Activated CD8-positive, alpha-beta memory T cell treated with anti-CD3 and anti-CD28 coated beads for 36 hours (primary cell): ENCODE measurements at regions not wholly inside any gene's neighbourhood (a gene's known extent, or its start where the extent isn't known, plus 50 kb on each side); places are given as distances from the start of the nearest gene placed in this dataset.

Source experiments
- CTCF ChIA-PET: fragments of 350-600 bp; sonication (Branson Sonifier 250); formaldehyde crosslinking; loops from one replicate; lab custom pipeline; 2021; ENCODE audit warnings: antibody characterized with exemption; lab: Charles Lee
- POLR2A ChIA-PET: fragments of 350-600 bp; sonication (Branson Sonifier 250); formaldehyde crosslinking; loops from one replicate; lab custom pipeline; 2021; ENCODE audit warnings: antibody characterized with exemption; lab: Charles Lee

DNA sequence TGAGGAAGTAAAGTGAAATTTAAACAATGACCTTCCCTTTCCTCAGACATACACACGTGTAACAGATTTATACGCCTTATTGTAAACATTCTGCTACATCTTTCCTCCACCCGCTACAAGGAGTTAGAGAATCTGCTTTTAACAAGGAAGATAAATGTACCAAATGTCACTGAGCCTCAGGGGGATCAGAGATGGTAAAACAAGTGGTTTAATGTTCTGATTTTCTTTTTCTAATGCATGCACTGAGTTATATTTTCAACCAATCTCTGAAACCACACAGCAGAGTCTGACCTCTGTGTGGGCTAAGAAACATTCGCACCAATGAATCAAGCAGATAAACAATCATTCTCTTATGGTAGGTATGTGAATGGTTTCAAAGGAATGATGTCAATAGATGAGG, 599.5 kb downstream of the ARL4A start:
- CTCF ChIA-PET, result no interaction called here
- POLR2A ChIA-PET, result no interaction called here

DNA sequence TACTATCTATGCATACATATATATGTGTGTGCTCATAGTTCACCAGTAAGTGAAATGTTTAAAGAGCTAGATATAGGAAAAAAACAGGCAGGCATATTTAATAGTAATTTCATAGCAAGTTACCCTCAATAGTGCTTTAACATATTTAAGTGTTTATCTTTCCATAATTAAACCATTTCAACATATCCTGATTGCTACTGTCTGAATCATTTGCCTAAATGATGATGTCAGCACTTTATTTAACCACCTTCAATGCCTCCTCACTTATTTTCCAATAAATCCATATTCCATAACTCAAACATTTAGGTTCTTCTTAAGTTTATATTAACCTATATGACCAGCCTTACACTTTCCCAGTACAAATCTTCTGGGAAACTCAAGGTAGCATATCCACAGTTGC, 601.1 kb downstream of the ARL4A start:
- ChIA-PET CTCF (no interaction called here), POLR2A (no interaction called here)

DNA sequence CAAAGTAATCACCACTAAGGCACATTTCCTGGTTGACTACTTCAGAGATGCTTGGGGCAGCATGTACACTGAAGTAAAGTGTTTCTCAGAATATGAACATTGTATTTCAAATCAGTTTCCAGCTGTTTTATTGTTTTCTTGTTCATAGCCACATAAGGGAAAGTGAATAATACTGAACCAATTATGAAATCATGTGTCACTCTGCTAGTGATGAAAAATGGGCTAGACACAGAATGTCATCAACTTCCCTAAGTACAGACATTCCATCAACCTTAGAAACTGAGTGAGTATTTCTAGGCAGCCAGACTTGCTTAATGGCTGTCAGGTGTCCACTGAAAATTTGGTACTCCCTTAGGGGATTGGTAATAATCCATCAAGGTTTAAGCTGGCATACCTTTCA, 603.5 kb downstream of the ARL4A start:
- POLR2A ChIA-PET, result no interaction called here
- CTCF ChIA-PET, result no interaction called here

DNA sequence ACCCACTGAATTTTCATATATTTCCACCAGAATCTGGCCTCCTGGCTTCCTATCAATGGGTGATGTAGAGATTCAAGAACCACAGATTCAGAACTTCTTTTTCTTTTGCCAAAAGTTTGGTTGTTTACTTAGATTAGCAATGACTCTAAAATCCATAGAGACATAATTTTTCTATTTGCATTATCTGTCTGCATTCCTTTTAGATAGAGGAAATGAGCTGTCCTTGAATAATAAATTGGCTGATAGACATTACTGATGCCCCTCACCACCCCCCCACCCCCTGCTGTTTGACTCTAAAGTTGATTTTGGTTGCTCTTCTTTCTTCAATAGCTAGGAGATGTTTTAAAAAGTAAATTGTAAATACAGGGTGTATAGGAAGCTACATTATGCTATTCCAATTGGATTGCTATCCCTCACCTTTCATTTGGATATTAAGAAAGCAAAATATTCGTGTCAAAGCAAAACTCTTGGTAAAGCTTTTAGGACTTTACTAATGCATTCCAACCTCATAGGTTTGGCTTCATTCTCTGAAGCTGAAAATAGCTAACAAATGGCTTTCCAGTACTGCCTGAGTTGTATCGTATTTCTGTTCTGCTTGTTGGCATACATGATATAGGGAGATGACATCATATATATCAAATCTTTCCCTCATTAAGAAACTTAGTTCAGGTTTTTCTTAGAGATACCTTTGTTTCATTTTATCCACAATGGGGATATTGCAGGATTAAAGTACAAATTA, 606.0 kb downstream of the ARL4A start:
- CTCF ChIA-PET, result no interaction called here
- POLR2A ChIA-PET, result no interaction called here

DNA sequence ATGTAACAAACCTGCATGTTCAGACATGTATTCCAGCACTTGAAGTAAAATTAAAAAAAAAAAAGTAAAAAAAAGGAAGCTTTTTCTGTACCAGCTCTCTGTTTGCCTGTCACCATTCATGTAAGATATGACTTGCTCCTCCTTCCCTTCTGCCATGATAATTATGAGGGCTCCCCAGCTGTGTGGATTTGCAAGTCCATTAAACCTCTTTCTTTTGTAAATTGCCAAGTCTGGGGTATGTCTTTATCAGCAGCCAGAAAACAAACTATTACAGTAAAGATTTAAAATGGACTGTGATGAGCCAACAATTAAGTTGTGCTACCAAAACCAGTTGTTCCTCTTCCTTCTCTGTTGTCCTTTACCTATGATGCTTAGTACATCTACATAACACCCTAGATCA, 619.6 kb downstream of the ARL4A start:
- CTCF ChIA-PET, result no interaction called here

DNA sequence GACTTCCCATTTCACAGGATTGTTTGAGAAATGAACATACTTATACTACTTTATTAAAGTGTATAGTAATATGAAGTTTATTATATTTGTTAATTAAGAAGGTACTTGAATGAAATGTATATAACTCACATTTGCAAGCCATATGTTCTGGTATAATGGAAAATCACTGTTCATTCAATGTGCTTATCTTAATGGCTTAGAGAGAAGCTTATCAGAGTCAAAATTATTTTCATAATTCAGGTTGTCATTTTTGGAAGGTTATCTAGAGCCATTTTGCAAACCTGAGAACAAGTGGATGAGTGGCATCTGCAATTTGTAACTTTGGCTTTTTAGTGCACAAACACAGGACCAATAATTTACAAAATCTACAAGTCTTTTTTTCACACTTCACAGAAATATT, 621.0 kb downstream of the ARL4A start:
- ChIA-PET POLR2A (no interaction called here), CTCF (no interaction called here)

More for the DNA sequence above, 619.6 kb downstream of the ARL4A start:
- POLR2A ChIA-PET, result no interaction called here

DNA sequence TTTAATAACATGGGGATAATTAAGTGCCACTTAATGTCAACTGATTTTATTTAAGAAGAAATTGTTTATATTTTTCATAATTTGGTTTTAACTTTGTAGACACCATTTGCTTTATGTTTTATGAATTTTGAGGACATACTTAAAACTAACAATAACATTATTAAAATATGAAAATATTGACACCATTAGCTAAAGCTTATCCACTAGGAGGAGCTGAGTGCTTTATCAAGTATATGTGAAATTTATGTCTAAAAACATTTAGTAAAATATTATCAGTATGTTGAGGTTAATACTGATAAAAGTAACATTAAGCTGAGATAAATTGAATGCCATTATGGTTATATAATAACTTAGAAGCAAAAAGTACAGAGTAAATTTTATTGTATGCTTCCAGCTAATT, 622.1 kb downstream of the ARL4A start:
- ChIA-PET CTCF (interaction anchor here (1.6 kb wide), 1 partner anchor 10 kb away, joined by 3 read pairs; no protein-coding TSS in a partner anchor), POLR2A (no interaction called here)

DNA sequence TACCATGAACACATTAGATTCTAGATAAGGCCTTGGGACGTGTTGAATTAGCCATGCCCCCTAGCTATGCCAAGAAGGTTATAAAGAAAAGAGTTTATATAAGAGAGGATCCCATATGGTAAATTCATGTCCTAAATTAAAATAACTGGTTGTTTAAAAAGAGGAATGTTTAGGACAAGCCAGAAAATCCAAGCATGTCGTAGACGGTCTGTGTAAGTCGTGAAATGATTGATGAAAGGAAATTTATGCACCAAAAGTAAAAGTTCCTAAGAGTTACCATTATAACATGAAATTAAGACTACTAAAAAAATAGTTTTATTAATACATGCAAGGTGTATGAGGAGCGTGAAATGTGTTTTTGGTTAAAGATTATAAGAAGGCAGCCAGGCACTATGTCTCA, 624.9 kb downstream of the ARL4A start:
- POLR2A ChIA-PET, result no interaction called here
- CTCF ChIA-PET, result no interaction called here

DNA sequence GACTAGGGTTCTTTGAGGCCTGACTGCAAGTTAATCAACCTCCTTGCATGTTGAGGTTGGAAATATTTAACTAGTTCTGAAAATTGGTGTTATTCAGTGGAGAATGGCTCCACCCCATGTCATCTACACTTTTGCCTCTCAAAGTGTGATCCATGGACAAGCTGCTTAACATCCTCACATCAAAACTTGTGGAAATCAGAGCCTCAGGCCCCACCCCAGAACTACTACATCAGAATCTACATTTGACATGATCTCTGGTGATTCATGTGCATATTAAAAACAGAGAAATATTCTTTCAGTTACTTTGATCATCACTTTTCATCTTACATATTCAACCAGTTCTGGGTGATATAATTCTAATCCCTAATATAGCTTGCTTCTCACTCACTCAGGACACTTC, 632.9 kb downstream of the ARL4A start:
- POLR2A ChIA-PET, result no interaction called here
- CTCF ChIA-PET, result no interaction called here

DNA sequence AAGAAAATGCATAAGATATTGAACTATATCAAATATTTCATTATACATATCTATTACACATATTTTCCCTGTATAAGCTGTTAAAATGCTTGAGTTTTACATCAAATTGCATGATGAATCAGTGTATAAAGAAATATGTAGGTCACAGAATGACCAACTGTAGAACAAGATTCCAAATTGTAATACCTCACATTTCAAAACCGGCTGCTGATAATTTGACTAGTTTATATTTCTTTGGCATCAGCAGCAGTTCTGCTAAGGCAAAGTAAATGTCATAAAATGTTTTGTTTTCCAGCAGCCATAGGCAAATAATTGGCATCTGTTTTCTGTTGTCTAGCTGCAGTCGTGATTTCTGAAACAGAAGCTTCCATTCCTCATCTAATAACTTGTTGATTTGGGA, 633.9 kb downstream of the ARL4A start:
- POLR2A ChIA-PET, result no interaction called here
- CTCF ChIA-PET, result no interaction called here

DNA sequence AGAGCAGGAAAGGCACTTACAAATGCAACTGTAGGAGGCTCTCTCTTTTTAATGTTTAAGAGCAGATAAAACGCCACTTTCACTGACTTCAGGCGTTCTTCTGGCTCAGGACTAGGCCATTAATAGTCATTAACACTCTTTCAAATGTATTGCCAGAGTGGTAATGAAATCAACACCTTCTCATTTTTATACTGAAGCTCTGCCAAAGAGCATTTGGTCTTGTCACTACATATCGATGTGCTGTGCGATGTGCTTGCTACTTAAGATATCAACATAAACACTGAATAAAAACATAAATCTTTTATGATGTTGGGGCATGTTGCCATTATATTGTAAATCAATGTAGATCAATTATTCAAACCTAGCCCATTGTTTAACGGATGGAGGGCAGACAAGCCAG, 634.7 kb downstream of the ARL4A start:
- POLR2A ChIA-PET, result no interaction called here
- CTCF ChIA-PET, result interaction anchor here (0.7 kb wide), 1 partner anchor 31 kb away, joined by 3 read pairs; no protein-coding TSS in a partner anchor

DNA sequence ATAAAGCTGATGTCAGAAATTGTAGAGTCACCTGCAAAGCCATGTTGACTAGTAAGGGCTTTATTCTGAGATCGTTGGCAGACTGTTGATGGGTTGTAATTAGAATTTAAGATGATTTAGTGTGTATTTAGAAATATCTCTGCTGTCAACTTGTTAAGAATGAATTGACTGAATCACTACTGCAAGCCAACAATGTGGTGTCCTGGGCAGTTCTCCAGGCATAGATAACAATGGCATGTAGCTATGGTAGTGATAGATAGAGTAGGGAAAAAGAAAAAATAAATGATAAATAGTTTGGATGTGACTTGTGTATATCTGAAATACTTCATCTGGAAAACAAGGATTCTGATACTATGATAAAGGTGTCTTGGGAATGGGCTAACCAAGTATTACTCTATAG, 640.2 kb downstream of the ARL4A start:
- ChIA-PET CTCF (no interaction called here), POLR2A (no interaction called here)

DNA sequence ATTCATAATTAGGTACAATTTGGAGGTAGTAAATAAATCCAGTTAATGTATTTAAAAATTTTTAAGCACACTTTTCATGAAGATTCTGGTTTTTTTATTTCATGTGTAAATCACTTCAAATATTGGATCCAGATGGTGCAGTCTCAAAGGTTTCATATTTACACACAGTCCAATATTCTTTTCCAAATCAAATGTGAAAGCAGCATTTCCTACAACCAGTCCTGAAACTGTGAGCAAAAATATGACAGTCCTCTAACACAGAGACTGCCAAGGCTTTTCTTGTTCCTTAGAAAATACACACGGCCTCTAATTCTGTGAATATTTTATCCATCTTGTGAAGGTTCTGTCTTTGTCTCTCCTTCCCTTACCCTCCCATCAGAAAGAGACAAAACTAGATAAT, 645.9 kb downstream of the ARL4A start:
- ChIA-PET POLR2A (no interaction called here), CTCF (no interaction called here)

DNA sequence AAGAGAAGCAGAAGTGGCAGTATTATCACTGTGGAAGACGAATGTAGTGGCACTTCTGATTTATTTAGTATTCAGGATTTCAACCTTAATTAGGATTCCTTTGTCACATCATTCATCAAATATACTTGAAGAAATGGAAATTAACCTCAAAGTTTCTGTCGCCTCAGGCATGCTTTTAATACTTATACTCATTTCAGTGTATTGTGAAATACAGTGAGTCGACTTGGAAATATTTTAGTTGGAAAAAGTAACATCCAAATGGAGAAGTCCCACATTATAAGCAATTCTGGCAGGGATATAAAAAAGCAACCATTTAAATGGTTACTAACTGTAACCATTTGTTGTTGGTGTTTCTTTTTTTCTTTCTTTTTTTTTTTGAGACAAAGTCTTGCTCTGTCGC, 648.8 kb downstream of the ARL4A start:
- CTCF ChIA-PET, result no interaction called here
- POLR2A ChIA-PET, result no interaction called here

DNA sequence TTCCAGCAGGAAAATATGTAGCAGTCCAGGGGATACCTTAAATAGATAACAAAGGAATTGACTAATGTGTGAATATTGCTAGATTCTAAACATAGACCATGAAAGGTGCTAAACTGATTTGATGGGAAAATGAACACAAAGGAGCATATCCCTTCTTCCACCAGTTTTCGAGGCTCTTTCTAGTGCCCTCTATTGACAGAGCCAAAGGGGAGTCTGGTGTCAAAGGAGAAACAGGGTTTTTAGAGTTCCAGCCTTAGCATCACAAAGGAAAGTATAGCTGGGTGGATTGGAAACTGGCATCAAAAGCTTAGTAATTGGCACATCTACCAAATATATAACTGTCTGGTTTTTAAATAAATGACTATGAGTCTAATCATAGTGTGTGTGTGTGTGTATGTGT, 636.8 kb downstream of the ETV1 start:
- ChIA-PET POLR2A (no interaction called here), CTCF (no interaction called here)

DNA sequence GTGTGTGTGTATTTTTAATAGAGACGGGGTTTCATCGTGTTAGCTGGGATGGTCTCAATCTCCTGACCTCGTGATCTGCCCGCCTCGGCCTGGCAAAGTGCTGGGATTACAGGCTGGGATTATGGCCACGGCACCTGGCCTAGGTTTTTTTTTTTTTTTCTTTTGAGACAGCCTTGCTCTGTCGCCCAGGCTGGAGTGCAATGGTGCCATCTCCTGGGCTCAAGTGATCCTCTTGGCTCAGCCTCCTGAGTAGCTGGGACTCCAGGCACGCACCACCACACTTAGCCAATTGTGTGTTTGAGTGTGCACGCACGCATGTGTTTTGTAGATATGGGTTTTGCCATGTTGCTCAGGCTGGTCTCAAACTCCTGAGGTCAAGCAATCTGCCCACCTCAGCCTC, 629.8 kb downstream of the ETV1 start:
- ChIA-PET POLR2A (no interaction called here), CTCF (no interaction called here)

DNA sequence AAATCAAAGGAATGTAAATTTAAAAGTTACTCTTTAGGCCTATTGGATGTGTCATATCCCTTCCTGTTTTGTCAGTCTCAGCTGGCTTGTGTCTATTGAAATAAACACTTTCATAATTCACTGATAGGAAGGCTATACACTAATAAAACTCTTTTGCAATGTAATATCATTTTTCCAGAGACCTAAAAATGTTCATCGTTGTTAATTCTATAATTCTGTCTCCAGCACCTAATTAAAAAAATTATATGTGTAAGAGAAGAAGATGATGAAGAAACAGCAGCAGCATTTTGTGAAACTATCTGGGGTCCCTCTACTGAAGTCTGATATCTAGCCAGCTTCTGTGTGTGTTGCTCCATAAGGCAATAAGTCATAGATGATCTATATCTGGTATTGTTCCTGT, 602.7 kb downstream of the ETV1 start:
- CTCF ChIA-PET, result no interaction called here

DNA sequence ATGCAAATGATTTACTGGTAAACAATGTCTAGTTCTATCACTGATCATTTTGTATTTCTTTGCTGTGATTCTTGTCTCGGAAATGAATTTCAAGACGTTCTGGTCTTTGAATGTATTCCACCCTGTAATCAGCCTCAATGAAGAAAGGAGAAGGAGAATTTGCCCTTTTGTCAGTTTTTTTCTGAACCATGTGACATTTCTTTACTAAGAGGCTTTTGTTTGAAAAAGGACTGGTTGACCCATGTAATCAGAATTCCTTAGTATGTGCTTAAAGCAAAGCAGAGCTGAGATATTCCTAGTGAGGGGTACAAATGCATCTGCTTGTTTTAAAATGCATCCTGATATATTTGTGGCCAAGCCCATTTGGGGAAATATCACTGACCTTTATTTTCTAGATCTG, 581.6 kb downstream of the ETV1 start:
- ChIA-PET CTCF (interaction anchor here (0.7 kb wide), 2 partner anchors 11 to 476 kb away, joined by 3 to 4 read pairs; no protein-coding TSS in a partner anchor), POLR2A (no interaction called here)

More for the DNA sequence above, 602.7 kb downstream of the ETV1 start:
- POLR2A ChIA-PET, result no interaction called here

DNA sequence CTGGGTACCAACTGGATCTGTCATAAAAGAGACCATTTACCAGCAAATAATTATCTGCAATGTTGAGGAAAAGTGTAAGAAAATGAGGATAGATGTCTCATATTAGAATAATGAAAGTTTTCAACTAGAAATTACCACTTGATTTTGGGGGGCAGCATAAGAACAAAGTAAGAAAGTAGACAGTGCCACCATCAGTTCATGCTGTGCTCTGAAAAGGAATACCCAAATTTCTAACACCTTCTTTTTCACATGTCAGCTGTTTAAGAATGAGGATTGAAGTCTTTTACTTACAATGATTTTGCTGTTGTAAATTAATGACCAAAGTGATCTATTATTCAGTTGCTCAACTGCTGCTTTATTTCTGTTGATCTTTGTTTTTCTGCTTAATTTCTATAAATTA, 578.3 kb downstream of the ETV1 start:
- CTCF ChIA-PET, result no interaction called here
- POLR2A ChIA-PET, result no interaction called here

DNA sequence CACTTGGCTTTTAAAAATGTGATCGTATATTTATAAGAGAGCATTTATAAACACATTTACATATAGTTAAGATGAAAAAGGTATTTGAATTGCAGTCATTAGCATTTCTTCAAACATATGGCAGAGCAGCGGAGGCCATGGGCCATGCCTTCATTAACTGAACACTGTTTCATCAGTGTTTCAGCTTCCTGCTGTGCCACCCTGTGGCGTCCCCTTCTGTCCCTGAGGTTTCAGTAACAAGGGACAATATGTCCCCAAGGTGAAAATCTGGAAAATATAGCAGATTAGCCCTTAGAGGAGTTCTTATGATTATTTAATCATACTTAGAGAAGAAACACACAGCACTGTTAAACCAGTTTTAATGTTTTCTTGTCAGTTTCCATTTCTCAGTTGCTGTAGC, 577.8 kb downstream of the ETV1 start:
- POLR2A ChIA-PET, result no interaction called here
- CTCF ChIA-PET, result no interaction called here

DNA sequence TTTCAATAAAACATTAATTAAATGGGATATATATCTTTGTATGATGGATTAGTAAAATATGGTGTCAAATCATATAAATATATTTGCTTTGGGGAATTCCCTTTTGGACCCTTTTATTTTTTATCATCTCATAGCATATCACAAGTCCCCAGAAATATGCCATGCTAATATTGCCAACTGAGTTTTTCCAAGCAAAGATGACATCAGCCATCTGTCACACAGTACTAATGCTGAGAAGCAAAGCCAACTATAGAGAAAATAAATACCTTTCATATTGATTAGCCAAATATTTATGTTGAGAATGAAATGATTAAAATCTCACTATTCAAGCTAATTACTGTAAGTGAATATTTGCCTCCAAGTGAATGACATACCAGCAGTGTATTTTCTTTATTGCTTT, 575.3 kb downstream of the ETV1 start:
- POLR2A ChIA-PET, result no interaction called here
- CTCF ChIA-PET, result no interaction called here

DNA sequence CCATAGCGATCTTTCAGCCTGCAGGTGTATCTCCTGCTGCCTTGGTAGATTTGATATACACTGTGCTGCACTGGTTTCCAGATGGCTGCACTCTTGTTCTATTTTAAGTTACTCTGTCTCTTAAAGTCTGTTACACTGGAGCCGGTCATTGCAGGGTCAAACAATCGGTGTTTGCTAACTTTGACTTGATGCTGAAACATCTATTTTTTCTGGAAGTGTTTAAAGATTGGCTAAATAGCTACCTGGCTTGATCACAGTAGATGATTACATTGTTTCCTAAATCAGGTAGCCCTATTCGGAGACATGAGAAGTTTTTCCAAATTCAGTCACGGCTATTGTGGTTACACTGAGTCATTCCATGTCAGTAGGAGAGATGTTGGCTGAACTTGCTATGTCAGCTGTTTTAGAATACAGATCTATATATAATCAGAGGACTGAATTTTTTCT, 574.8 kb downstream of the ETV1 start:
- CTCF ChIA-PET, result no interaction called here
- POLR2A ChIA-PET, result no interaction called here
